Brain microvascular endothelial cell (primary cell): ENCODE measurements at regions not wholly inside any gene's neighbourhood (a gene's known extent, or its start where the extent isn't known, plus 50 kb on each side); places are given as distances from the start of the nearest gene placed in this dataset.

Experiments used
- DNase-seq: peaks from one replicate; pipeline ENCODE4 v3.0.0-alpha.2; 2020
- H3K27ac ChIP-seq: fragments of 250-450 bp; sonication (Bioruptor Pico); 2 replicates; pipeline ENCODE4 v1.5.1; 2020; ENCODE audit warnings: mild to moderate bottlenecking, moderate library complexity
- H3K27me3 ChIP-seq: fragments of 250-450 bp; sonication (Bioruptor Pico); replicated peaks from 2 replicates; pipeline ENCODE4 v1.5.1; 2020; ENCODE audit warnings: mild to moderate bottlenecking
- H3K36me3 ChIP-seq: fragments of 250-450 bp; sonication (Bioruptor Pico); replicated peaks from 2 replicates; pipeline ENCODE4 v1.5.1; 2020; ENCODE audit warnings: mild to moderate bottlenecking
- H3K4me3 ChIP-seq: 2 replicates; pipeline ENCODE4 v1.5.1; 2011; ENCODE audit warnings: low read depth, mild to moderate bottlenecking, control low read depth, low read length, moderate library complexity
- in situ Hi-C: cut with HindIII; loops from 2 replicates; pipeline ENCODE4 v1.10.0; 2017; ENCODE audit warnings: low sequenced_read_pairs, low pct_ligation_motif_present
- TF ChIP-seq, protein P1 (sequence below): IDR thresholded peaks from 2 replicates; pipeline ENCODE4 v1.5.1; 2011; ENCODE audit warnings: low read depth, mild to moderate bottlenecking, moderate library complexity, low read length, control low read depth, inconsistent platforms; ENCODE audit errors: missing control alignments

DNA sequence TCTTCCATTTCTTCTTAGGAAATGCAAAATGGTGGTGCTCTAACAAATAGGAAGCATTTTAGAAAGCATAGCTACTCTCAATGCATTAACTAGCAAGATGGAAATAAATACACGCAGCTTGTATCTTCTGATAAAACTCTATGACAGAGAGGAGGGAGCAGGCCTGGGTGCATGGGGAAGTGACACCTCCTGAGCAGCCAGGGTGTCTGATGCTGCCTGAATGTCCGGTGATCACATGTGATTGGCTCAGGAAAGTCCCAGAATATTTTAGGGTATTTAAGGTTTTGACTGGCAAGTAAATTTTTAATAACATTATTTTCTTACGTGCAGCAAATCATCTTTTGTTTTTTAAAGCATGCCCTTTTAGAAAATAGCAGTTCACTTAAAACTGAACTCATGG lies 261.0 kb upstream of the KLF6 start:
- Histone ChIP-seq H3K27ac (no peak overlapping the region), H3K36me3 (no peaks in the 10 kb centered on the region), H3K27me3 (no peaks in the 10 kb centered on the region), H3K4me3 (no peak overlapping the region)
- TF ChIP-seq, protein P1, sequence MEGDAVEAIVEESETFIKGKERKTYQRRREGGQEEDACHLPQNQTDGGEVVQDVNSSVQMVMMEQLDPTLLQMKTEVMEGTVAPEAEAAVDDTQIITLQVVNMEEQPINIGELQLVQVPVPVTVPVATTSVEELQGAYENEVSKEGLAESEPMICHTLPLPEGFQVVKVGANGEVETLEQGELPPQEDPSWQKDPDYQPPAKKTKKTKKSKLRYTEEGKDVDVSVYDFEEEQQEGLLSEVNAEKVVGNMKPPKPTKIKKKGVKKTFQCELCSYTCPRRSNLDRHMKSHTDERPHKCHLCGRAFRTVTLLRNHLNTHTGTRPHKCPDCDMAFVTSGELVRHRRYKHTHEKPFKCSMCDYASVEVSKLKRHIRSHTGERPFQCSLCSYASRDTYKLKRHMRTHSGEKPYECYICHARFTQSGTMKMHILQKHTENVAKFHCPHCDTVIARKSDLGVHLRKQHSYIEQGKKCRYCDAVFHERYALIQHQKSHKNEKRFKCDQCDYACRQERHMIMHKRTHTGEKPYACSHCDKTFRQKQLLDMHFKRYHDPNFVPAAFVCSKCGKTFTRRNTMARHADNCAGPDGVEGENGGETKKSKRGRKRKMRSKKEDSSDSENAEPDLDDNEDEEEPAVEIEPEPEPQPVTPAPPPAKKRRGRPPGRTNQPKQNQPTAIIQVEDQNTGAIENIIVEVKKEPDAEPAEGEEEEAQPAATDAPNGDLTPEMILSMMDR = no peak
- DNase-seq = no peak
- in situ Hi-C loops = no loop called here

DNA sequence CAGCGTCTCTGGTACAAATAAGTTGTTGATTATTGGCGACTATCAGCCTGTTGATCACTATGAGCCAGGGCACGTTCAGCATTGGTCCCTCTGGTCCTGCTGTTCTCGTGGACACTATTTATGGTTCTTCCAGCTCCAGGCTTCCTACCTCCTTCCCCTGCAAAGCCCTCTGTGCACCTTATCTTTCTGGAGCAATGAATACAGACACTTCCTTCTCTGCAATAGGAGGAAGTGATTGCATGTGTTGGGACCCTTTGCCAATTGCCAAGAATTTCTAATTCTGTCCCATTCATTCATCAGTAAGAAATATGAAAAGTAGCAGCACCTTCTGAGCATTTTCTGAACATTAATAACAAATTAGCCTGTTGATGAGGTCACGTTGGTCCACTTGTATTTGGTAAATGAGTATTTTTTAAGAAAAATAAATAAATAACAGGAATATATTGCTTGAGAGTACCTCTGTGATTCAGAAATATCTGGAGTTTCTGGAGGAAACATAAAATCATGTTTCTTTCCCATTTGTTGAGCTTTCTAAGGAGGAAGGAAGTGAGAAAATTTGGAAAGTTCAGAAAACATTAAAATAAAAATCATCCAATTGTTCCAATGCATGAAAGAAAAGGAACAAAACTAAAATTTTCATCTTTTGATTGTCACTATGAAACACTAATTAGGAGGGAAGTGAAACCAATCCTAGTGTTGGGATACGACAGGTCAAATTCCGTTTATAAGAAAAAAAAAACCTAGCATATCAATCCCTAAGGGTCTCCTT lies 259.1 kb upstream of the KLF6 start:
- Histone ChIP-seq H3K27me3 (no peaks in the 10 kb centered on the region), H3K4me3 (no peak overlapping the region), H3K36me3 (no peaks in the 10 kb centered on the region), H3K27ac (no peak overlapping the region)
- TF ChIP-seq, protein P1 = no peak
- in situ Hi-C loops = no loop called here
- no peak for DNase-seq

DNA sequence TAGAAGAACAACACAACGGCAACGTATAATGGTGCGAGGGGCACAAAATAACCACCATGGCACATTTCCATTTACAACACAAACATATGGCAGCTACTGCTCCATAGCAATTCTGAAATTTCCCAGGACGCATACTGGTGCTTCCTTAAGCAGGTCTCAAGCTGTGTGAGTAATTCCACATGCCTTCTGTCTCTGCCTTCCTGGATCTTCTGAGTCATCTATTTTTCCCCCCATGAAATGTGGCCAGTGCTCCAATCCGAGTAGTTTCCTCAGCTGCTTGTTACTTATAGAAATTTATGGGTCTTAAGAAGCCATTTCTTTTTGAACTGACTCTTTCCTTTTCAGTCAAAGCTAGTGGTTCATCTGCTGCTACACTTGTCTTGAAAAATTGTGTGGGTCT lies 256.6 kb upstream of the KLF6 start:
- no peak for DNase-seq
- Histone ChIP-seq H3K36me3 (no peaks in the 10 kb centered on the region), H3K27ac (no peak overlapping the region), H3K27me3 (no peaks in the 10 kb centered on the region), H3K4me3 (no peak overlapping the region)
- in situ Hi-C loops = no loop called here
- TF ChIP-seq, protein P1 = no peak

DNA sequence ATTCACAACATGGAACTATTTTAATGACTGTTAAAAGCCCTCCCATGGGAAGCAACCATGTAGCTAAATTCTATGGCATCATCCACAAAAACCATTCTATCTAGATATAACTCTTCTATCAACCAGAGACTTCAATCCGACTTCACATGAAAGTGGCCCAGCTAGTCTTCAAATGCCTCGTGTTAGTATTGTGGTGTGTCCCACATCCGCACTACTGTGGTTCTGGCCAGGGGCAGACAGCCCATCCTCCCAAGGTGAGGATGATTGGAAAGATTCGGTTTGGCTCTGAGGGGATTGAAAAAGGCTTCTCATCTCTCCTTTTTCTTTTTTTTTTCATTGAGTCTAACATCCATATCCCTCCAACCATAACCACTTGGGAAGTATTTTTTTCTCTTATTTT lies 253.0 kb upstream of the KLF6 start:
- no peak overlapping the region for H3K4me3 ChIP-seq
- in situ Hi-C loops = no loop called here
- no peak for DNase-seq
- no peaks in the 10 kb centered on the region for H3K27me3 ChIP-seq
- no peaks in the 10 kb centered on the region for H3K36me3 ChIP-seq
- no peak overlapping the region for H3K27ac ChIP-seq
- TF ChIP-seq, protein P1 = no peak

DNA sequence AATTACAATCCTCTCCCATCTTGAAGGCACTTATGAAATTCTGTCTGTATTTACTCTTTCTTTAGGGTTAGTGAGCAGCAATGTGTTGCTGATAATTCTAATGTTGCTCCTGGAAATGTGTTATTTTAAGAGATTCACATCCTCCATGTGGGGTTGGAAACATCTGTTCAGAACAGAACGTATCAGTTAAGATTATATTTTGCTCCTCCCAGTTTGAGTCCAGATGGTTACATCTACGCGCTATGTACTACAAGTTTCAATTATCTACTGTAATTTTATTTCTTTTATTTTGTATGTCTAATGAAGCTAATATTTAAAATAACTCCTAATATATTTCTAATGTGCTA lies 250.6 kb upstream of the KLF6 start:
- Histone ChIP-seq H3K36me3 (no peaks in the 10 kb centered on the region), H3K27me3 (no peaks in the 10 kb centered on the region), H3K4me3 (no peak overlapping the region), H3K27ac (no peak overlapping the region)
- in situ Hi-C loops = no loop called here
- TF ChIP-seq, protein P1 = no peak
- no peak for DNase-seq
